ENCODE measurements at regions not wholly inside any gene's neighbourhood (a gene's known extent, or its start where the extent isn't known, plus 50 kb on each side); places are given as distances from the start of the nearest gene placed in this dataset.

DNA sequence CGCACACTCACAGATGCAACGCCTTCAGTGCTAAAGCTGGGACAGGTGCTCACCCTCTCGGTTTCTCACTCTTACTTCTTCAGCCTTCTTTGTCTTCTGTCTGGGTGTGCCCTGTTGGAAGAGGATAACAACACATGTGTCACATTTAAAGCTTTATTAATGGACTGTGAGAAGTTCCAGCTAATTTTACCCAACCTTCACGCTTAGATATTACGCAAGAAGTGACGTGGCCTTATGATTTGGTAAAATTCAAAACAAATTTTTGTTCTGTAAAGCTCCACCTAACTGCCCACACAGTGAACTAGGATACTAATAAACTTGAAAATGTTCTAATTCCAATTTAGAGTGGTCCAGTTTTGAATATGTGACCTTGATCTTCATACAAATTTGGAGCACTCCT is 66.7 kb upstream of the LRCH1 start:
- TF ChIP-seq, protein P1, sequence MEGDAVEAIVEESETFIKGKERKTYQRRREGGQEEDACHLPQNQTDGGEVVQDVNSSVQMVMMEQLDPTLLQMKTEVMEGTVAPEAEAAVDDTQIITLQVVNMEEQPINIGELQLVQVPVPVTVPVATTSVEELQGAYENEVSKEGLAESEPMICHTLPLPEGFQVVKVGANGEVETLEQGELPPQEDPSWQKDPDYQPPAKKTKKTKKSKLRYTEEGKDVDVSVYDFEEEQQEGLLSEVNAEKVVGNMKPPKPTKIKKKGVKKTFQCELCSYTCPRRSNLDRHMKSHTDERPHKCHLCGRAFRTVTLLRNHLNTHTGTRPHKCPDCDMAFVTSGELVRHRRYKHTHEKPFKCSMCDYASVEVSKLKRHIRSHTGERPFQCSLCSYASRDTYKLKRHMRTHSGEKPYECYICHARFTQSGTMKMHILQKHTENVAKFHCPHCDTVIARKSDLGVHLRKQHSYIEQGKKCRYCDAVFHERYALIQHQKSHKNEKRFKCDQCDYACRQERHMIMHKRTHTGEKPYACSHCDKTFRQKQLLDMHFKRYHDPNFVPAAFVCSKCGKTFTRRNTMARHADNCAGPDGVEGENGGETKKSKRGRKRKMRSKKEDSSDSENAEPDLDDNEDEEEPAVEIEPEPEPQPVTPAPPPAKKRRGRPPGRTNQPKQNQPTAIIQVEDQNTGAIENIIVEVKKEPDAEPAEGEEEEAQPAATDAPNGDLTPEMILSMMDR (conservative IDR thresholded peaks at IDR 0.05; ENCODE audit: low read depth, low read length) = no peak
- TF ChIP-seq MAFK (IDR thresholded peaks at IDR 0.05; ENCODE audit: low read depth, low read length) (no peak), MAZ (IDR thresholded peaks at IDR 0.05; ENCODE audit: borderline replicate concordance, low read depth, low read length) (no peak), POLR2A (IDR thresholded peaks at IDR 0.05; ENCODE audit: low read depth, low read length) (no peak), BHLHE40 (IDR thresholded peaks at IDR 0.05; ENCODE audit: low read depth, low read length) (no peak), RAD21 (IDR thresholded peaks at IDR 0.05; ENCODE audit: low read length) (no peak), SMC3 (IDR thresholded peaks at IDR 0.05; ENCODE audit: low read depth, low read length) (no peak), MXI1 (IDR thresholded peaks at IDR 0.05; ENCODE audit: borderline replicate concordance, low read depth, low read length) (no peak), RFX5 (IDR thresholded peaks at IDR 0.05; ENCODE audit: low read depth, low read length) (no peak)
